ENCODE measurements at regions not wholly inside any gene's neighbourhood (a gene's known extent, or its start where the extent isn't known, plus 50 kb on each side); places are given as distances from the start of the nearest gene placed in this dataset.
A peak's percentile ranks its signal among the peaks of the same experiment; 100 is the strongest.
"Not testable (repeated sequence)": the region's sequence is repeated elsewhere in the genome, so short reads cannot be mapped to it uniquely, and the experiment has no call there.

DNA sequence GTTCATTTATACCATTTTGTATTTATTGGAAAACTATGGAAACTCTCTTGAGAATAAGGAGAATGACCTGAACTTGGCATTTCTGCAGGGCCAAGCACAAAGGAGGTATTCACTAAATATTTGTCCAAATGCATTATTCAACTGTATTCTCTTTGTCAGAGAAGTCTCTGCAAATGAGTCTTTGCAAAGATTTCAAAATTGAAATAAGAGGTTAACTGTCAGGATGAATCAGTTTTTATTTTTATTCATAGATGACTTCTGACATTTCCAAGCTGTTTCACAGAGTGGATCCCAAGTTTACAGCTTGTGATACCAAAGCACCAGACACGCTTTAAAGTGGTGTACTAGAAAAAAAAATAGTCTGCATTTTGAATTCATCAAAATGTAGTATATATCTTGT is 131.6 kb downstream of the UTRN start:
- TF ChIP-seq, protein P1, sequence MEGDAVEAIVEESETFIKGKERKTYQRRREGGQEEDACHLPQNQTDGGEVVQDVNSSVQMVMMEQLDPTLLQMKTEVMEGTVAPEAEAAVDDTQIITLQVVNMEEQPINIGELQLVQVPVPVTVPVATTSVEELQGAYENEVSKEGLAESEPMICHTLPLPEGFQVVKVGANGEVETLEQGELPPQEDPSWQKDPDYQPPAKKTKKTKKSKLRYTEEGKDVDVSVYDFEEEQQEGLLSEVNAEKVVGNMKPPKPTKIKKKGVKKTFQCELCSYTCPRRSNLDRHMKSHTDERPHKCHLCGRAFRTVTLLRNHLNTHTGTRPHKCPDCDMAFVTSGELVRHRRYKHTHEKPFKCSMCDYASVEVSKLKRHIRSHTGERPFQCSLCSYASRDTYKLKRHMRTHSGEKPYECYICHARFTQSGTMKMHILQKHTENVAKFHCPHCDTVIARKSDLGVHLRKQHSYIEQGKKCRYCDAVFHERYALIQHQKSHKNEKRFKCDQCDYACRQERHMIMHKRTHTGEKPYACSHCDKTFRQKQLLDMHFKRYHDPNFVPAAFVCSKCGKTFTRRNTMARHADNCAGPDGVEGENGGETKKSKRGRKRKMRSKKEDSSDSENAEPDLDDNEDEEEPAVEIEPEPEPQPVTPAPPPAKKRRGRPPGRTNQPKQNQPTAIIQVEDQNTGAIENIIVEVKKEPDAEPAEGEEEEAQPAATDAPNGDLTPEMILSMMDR (conservative IDR thresholded peaks at IDR 0.05; ENCODE audit: low read length): no peak
- H3K4me3 ChIP-seq (ENCODE audit: low read length): no peak overlapping the region
- no peak for DNase-seq (ENCODE audit: low read depth)

DNA sequence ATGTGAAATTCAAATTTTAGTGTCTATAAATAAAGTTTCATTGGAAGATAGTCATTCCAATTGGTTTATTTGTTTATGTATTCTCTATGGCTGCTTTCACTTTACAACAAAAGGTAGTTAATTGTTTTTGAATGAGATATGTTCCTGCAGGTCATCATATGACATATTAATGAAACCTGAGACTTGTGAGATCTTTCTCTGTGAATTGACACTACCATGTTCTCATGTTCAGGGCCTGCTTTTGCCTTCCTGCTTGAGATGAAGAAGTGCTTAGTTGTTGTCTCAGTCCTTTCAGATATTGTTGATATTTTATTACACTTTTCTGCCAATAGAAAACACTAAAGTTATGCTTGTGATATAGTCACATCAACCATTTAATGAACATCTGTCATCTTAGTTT is 132.5 kb downstream of the UTRN start:
- no peak for DNase-seq (ENCODE audit: low read depth)
- TF ChIP-seq, protein P1 (conservative IDR thresholded peaks at IDR 0.05; ENCODE audit: low read length): no peak
- H3K4me3 ChIP-seq (ENCODE audit: low read length): no peak overlapping the region

- no peak overlapping the region for H3K4me3 ChIP-seq (ENCODE audit: low read length)
- TF ChIP-seq, protein P1 (conservative IDR thresholded peaks at IDR 0.05; ENCODE audit: low read length): no peak
Measured at GRCh38 chr6:144418959-144419545, 133.9 kb downstream of the UTRN start.

GRCh38 chr6:144423167-144423566 is 138.0 kb downstream of the UTRN start:
- H3K4me3 ChIP-seq (ENCODE audit: low read length): no peak overlapping the region
- TF ChIP-seq, protein P1 (conservative IDR thresholded peaks at IDR 0.05; ENCODE audit: low read length): no peak
- DNase-seq (ENCODE audit: low read depth): no peak

More at GRCh38 chr6:144418959-144419545, 133.9 kb downstream of the UTRN start:
- no peak for DNase-seq (ENCODE audit: low read depth)

DNA sequence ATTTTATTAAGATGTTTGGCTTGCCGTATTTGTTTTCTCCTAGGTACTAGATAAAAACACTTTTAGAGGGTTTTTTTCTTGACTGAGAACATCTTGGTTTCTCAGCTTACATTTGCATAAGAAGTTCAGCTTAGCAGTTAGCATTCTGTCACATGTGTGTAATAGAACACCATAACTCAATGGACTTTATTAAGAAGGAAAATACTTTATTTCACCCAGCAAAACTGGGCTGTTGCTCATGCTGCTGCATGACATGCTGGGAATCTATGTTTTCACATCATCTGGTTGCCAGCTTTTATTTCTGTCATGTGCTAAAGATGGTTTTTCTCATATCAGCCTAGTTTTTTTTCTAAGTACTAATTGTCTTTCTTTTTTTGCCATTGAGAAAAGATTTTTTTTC is 144.6 kb downstream of the UTRN start:
- no peak overlapping the region for H3K4me3 ChIP-seq (ENCODE audit: low read length)
- TF ChIP-seq, protein P1 (conservative IDR thresholded peaks at IDR 0.05; ENCODE audit: low read length): no peak
- DNase-seq (ENCODE audit: low read depth): no peak

DNA sequence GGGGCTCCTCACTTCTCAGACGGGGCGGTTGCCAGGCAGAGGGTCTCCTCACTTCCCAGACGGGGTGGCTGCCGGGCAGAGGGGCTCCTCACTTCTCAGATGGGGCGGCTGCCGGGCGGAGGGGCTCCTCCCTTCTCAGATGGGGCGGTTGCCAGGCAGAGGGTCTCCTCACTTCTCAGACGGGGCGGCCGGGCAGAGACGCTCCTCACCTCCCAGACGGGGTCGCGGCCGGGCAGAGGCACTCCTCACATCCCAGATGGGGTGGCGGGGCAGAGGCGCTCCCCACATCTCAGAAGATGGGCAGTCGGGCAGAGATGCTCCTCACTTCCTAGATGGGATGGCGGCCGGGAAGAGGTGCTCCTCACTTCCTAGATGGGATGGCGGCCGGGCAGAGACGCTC is 148.3 kb downstream of the UTRN start:
- H3K4me3 ChIP-seq (ENCODE audit: low read length); DNase-seq (ENCODE audit: low read depth): not testable (repeated sequence)

GRCh38 chr6:144434308-144434990 is 149.3 kb downstream of the UTRN start:
- TF ChIP-seq, protein P1 (conservative IDR thresholded peaks at IDR 0.05; ENCODE audit: low read length): no peak
- DNase-seq (ENCODE audit: low read depth): peak; percentile 84

More at GRCh38 chr6:144434308-144434990, 149.3 kb downstream of the UTRN start:
- no peak overlapping the region for H3K4me3 ChIP-seq (ENCODE audit: low read length)

Measured in AG10803 (cell line).